ENCODE measurements at regions not wholly inside any gene's neighbourhood (a gene's known extent, or its start where the extent isn't known, plus 50 kb on each side); places are given as distances from the start of the nearest gene placed in this dataset.

- TF ChIP-seq CTCF (IDR thresholded peaks at IDR 0.05), result no peak
- no peak for TF ChIP-seq POLR2AphosphoS5 (IDR thresholded peaks at IDR 0.05)
These were observed 987.2 kb upstream of the ROBO1 start for GRCh38 chr3:80754969-80755368.

Measured in prostate gland (tissue), 2 donors.